CD4-positive, alpha-beta T cell treated with Interleukin-4 for 1 hour (primary cell): ENCODE measurements at regions not wholly inside any gene's neighbourhood (a gene's known extent, or its start where the extent isn't known, plus 50 kb on each side); places are given as distances from the start of the nearest gene placed in this dataset.

Experiments
- DNase-seq, 2 donors: peaks; one replicate each; pipeline ENCODE4 v3.0.0-alpha.2; 2020 to 2022

DNA sequence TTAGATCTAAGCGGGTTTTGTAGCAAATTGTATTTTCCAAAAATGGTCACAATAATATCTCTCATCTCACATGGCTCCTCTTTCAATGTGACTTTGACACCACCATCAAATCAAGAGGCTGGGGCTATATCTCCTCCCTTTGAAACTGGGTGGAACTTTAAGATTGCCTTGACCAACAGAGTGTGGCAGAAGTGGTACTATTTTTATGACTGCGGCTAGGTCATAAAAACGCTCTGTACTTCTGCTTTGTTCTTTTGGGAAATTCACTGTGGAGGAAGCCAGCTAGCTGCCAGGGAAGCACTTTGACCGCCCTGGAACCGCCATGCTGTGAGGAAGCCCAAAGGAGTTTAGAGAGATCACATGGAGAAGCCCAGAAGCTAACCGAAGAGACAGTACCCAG is 50.7 kb upstream of the ACOT11 start:
- no peak for DNase-seq

DNA sequence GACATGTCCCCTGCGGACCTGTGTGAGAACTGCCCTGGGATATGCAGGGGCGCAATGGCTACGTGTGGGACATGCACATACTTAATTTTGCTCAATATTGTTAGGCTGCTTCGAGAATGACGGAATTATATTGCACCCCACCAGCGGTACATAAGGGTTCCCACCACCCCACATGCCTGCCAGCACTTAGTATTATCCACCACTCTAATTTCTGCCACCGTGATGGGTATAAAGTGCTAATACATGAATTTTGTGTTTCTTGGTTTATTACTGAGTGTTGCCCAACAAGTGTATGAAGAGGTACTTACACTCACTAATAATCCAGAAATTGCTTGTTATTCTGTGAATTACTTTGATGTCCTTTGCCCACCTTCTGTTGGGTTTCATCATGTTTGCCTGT is 52.1 kb upstream of the ACOT11 start:
- no peak for DNase-seq

- no peak for DNase-seq
These were observed 54.4 kb upstream of the ACOT11 start for GRCh38 chr1:54493608-54494007.

DNA sequence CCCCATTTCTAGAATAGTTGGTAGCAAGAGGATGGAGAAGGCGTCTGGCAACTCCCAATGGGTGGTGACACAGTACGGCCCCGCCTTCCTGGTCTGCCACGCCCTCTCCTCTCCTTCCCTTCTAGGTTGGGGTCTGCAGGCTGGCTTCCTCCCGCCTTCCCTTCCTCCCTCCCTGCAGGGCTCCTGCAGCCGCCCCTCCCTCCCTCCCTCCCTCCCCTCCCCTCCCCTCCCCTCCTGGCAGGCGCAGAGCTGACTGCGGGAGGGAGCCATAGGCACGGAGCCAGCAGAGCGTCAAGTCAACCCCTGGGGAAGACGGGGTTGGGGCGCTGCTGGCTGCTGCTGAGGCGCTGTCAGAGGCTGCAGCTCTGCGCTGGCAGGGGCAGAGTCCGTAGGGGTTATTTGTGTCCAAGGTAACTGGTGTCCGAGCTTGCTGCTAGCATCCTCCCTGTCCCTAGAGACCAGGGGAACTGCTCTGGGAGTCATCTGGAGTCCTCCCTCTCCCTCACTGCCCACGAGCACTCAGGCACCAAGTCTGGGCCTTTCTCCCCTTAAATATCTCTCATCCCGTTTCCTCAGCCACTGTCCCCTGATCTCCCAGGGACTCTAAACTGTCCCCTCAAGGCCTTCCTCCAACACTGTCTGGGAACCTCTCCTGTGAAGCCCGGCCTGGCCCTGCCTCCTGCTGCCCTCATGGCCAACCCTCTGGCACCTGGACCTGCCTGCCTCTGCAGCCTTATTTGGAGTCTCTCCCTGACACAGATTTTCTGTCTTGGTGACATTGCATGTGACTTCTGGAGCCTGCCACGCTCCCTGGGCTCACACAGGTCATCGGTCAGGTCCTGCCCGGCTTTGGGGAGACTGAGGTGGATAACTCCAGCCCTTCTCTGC is 57.4 kb upstream of the ACOT11 start:
- no peak for DNase-seq

- DNase-seq, result no peak
These were observed 58.3 kb upstream of the ACOT11 start for GRCh38 chr1:54489627-54490250.

GRCh38 chr1:54488779-54489626 is 59.0 kb upstream of the ACOT11 start:
- DNase-seq, result peak; percentile 62 to 68

DNA sequence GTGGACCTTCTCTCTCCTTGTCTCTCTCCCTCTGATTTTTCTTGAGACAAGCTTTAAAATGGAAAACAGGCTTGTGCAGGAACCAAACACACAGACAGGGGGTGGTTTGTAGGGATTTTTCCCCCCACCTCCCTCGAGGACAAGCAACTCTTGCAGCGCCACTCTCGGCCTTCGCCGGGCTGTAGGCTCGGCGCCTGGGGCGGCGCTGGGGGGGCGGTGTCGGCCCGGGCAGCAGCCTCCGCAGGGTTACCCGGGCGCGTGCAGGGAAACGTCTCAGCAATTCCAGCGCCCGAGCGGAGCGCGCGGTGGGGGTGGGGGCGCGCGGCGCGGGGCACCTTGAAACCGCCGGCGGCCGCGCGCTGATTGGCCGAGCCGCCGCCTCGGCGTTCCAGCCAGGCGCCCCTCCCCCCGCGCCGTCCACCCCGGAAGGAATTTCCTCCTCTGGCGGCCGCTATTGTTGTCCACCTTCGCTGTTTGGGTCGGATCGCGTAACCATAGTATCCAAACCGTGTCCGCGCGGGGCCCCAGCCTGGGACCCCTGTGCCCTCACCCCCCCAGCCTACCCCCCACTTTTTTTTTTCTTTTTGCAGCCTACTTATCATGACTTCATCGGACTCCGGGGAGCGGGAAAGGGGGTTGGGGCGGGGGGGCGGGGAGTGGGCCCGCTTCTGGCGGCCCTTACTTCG is 59.8 kb upstream of the ACOT11 start:
- DNase-seq, result peak; percentile 77 to 82

DNA sequence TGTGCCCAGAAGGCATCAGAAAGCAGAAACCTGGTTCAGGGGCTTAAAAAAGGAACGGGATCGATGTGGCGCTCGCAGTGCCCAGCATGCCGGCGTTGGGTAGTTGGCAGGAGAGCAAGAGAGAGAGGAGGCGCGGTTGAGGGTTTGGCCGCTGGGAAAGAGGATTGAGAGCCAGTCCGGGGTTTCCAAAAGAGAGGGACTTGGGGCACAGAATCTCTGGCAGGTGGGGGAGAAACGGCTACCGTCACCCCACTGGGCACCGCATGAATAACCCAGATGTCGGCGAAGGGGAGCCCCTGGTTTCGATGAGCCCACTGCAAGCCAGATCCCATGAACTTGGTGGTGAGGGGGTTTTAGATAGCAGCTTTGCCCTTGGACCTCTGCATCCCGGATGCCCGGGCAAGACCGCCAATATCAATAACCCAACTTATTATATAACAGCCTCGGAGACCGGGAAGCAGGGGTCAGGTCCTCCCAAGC is 60.4 kb upstream of the ACOT11 start:
- no peak for DNase-seq

- no peak for DNase-seq
These were observed 61.1 kb upstream of the ACOT11 start for GRCh38 chr1:54486907-54487306.

- DNase-seq, result no peak
These were observed 62.6 kb upstream of the ACOT11 start for GRCh38 chr1:54485416-54485815.

DNA sequence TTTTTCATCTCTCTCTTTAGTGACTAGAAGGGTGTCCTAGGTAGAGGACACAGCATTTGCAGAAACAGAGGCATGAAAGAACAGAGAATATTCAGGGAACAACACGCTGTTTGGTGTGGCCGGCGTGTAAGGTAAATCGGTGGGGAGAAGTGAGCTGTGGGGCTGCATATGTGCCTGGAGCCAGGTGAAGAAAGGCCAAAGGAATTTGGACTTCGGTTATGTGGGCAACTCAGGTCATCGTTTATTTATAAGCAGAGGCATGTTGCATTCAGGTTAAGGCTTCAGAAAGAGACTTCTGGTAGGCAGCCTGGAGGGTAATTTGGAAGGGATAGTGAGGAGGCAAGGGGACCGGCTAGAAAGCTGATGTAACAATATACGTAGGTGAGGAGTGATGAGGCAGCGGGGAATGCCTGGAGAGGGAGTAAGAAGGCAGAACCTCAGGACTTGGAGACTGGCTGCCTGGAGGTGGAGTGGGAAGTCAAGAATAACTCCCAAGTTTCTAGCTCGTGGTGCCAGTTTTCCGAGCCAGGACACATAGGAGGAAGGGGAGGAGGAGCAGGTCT is 64.1 kb upstream of the ACOT11 start:
- no peak for DNase-seq

GRCh38 chr1:54481201-54481884 is 66.7 kb upstream of the ACOT11 start:
- DNase-seq, result peak in 1 of 2 donors; percentile 54

GRCh38 chr1:54480525-54480848 is 67.5 kb upstream of the ACOT11 start:
- peak in 1 of 2 donors; percentile 39 for DNase-seq

DNA sequence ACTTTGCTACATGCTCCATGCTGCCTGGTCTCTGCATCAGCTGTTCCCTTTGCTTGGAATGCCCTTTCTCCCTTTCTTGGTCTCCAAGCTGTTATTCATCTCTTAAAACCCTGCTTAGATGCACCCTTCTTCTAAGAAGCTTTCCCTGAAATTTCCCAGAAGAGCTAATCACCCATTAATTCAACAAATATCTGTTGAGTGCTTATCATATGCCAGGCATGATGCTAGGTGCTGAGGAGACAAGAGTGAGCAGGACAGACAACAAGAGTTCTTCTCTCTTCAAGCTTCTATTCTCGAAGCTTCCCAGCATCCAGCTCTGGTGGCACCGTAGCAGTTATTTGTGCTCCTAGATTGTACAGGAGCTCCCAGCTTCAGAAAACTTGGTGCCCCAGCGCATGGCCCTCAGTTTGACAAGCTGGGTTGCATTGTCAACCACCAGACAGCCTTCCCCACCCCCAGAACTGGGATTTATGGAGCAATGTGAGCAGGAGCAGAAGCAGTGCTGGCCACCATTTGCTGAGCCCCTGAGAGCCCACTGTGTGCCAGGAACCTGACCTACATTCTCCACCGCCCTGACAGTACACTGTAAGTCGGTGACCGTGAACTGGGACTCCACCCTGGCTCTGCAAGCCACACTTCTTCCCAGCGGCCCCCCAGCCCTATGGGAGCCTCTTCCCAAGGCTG is 68.0 kb upstream of the ACOT11 start:
- no peak for DNase-seq

- no peak for DNase-seq
These were observed 68.8 kb upstream of the ACOT11 start for GRCh38 chr1:54479251-54479650.

DNA sequence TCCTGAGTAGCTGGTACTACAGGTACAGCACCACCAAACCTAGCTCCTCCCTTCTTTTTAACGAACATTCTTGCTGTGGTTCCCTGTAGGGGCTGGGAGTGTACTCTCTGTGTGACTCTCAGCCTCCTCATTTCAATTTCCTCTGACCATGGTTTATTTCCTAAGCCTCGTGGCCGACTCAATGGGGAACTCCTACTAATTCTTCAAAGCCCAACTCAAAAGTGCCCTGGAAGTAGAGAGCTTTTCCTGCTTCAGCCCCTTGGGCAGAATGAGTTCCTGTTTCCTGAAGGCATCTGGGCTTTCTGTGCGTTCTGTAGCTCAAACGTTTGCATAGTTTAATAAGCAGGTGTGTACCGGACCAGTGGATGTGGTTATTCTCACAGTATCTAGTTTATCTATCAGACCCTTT is 70.9 kb upstream of the ACOT11 start:
- DNase-seq, result no peak

DNA sequence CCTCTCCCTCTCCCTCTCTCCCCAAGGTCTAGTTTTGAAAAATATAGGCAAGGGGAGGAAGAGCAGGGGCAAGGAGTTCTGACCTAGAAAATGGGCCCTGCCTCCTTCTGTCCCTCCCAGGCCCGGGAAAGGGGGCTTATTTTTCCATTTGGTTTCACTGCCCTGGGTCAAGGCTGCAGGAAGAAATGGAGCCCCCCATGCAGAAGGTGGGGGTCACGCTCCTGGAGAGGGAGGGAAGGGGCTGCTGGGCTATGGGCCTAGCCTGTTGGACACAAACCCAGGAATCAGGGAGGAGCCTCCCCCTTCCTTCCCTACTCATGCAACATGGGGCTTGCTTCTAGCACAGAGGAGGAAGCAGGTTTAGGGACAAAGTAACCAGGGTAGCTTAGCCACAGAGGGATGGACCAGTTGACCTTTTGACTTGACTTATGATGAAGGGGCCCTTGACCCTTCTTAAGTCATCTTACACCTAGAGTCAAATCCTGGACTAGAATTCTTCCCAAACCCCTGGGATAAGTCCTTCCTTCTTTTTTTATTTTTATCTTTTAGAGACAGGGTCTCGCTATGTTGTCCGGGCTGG is 70.4 kb upstream of the SSBP3 start:
- no peak for DNase-seq

- no peak for DNase-seq
These were observed 69.8 kb upstream of the SSBP3 start for GRCh38 chr1:54475946-54476516.

DNA sequence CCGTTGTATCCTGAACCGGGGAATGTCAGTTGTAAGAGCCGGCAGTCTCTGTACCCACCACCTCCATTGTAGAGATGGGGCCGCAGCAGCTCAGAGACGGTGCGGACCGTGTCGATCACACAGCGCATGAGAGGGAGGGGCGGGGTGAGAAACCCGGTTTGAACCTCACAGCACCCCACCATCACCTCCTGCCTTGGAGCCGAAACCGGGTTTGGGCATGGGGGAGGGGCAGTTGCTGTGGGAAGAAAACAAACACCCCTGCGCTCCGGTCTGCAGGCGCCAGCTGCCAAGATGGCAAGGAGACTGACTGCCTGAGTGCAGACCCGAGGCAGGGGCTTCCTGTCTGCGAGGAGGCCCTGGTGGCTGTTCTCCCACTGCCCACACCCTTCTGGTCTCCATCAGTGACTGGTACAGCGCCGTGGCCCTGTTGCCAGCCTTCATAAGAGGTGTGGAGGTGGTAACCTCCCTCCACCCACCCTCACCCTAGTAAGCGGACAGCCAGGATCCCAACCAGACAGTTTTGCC is 69.2 kb upstream of the SSBP3 start:
- peak; percentile 74 to 80 for DNase-seq
